Vagina (tissue), 2 donors: ENCODE measurements at regions not wholly inside any gene's neighbourhood (a gene's known extent, or its start where the extent isn't known, plus 50 kb on each side); places are given as distances from the start of the nearest gene placed in this dataset.

Source experiments
- POLR2A ChIP-seq, 2 donors: fragments of 450-650 bp; IDR thresholded peaks; one replicate each; pipeline ENCODE4 v1.6.1; 2017; ENCODE audit warnings: antibody characterized with exemption in 2 of 2, mild to moderate bottlenecking in 2 of 2, moderate library complexity in 2 of 2
- POLR2AphosphoS5 ChIP-seq, 2 donors: sonication (generic); formaldehyde crosslinking; IDR thresholded peaks; one replicate each; pipeline ENCODE4 v1.9.0; 2017; ENCODE audit warnings: antibody characterized with exemption in 2 of 2, mild to moderate bottlenecking in 2 of 2, low read depth in 1 of 2; ENCODE audit not compliant: insufficient read depth in 1 of 2
- TF ChIP-seq, protein P1 (sequence below), 3 experiments: fragments of 450-650 bp in 2 of 3; fragments of 200-600 bp in 1 of 3; sonication (generic) in 1 of 3; IDR thresholded peaks; one replicate each; pipeline ENCODE4 v1.5.1; 2017 to 2019; ENCODE audit warnings: antibody characterized with exemption in 3 of 3, mild to moderate bottlenecking in 2 of 3, moderate library complexity in 2 of 3

- TF ChIP-seq, protein P1, sequence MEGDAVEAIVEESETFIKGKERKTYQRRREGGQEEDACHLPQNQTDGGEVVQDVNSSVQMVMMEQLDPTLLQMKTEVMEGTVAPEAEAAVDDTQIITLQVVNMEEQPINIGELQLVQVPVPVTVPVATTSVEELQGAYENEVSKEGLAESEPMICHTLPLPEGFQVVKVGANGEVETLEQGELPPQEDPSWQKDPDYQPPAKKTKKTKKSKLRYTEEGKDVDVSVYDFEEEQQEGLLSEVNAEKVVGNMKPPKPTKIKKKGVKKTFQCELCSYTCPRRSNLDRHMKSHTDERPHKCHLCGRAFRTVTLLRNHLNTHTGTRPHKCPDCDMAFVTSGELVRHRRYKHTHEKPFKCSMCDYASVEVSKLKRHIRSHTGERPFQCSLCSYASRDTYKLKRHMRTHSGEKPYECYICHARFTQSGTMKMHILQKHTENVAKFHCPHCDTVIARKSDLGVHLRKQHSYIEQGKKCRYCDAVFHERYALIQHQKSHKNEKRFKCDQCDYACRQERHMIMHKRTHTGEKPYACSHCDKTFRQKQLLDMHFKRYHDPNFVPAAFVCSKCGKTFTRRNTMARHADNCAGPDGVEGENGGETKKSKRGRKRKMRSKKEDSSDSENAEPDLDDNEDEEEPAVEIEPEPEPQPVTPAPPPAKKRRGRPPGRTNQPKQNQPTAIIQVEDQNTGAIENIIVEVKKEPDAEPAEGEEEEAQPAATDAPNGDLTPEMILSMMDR (IDR thresholded peaks at IDR 0.05) = no peak
- TF ChIP-seq POLR2A (IDR thresholded peaks at IDR 0.05) (no peak), POLR2AphosphoS5 (IDR thresholded peaks at IDR 0.05; ENCODE audit: insufficient read depth in 1 of 2, low read depth in 1 of 2) (no peak)
Observed at GRCh38 chr10:130491693-130492050, 355.5 kb downstream of the GLRX3 start.
